MM.1S (cell line): ENCODE measurements at regions not wholly inside any gene's neighbourhood (a gene's known extent, or its start where the extent isn't known, plus 50 kb on each side); places are given as distances from the start of the nearest gene placed in this dataset.

Experiments
- DNase-seq: peaks from one replicate; pipeline ENCODE4 v3.0.0-alpha.2; 2015
- H2AFZ ChIP-seq: fragments of 300-600 bp; sonication (generic); 2 replicates; pipeline ENCODE4 v1.6.0; 2016; ENCODE audit warnings: antibody characterized with exemption, low read length
- H3F3A ChIP-seq: fragments of 300-600 bp; sonication (generic); 2 replicates; pipeline ENCODE4 v1.6.1; 2016; ENCODE audit warnings: mild to moderate bottlenecking, antibody characterized with exemption, low read length, moderate library complexity, mixed read lengths; ENCODE audit not compliant: insufficient read depth
- H3K27ac ChIP-seq: fragments of 300-600 bp; sonication (generic); 2 replicates; pipeline ENCODE4 v1.5.1; 2016; ENCODE audit warnings: mild to moderate bottlenecking, low read length
- H3K27me3 ChIP-seq: fragments of 300-600 bp; sonication (generic); replicated peaks from 2 replicates; pipeline ENCODE4 v1.6.0; 2016; ENCODE audit warnings: low read length; ENCODE audit not compliant: insufficient read depth
- H3K36me3 ChIP-seq: fragments of 300-600 bp; sonication (generic); replicated peaks from 2 replicates; pipeline ENCODE4 v1.6.1; 2016; ENCODE audit warnings: mild to moderate bottlenecking, low read length, mixed read lengths; ENCODE audit not compliant: insufficient read depth
- H3K4me1 ChIP-seq: fragments of 300-600 bp; sonication (generic); 2 replicates; pipeline ENCODE4 v1.6.1; 2016; ENCODE audit warnings: low read length, mixed read lengths
- H3K4me2 ChIP-seq: fragments of 300-600 bp; sonication (generic); 2 replicates; pipeline ENCODE4 v1.6.0; 2016; ENCODE audit warnings: low read depth, low read length
- H3K4me3 ChIP-seq: fragments of 300-600 bp; sonication (generic); 2 replicates; pipeline ENCODE4 v1.5.1; 2016; ENCODE audit warnings: low read length, mixed read lengths
- H3K79me2 ChIP-seq: fragments of 300-600 bp; sonication (generic); 2 replicates; pipeline ENCODE4 v1.6.1; 2016; ENCODE audit warnings: mixed run types, low read length, mixed read lengths
- H3K9ac ChIP-seq: fragments of 300-600 bp; sonication (generic); 2 replicates; pipeline ENCODE4 v1.6.1; 2016; ENCODE audit warnings: low read length, mixed read lengths
- H3K9me2 ChIP-seq: fragments of 300-600 bp; sonication (generic); replicated peaks from 2 replicates; pipeline ENCODE4 v1.6.1; 2016; ENCODE audit warnings: mild to moderate bottlenecking, low read length, mixed read lengths; ENCODE audit not compliant: insufficient read depth
- H3K9me3 ChIP-seq: fragments of 300-600 bp; sonication (generic); replicated peaks from 2 replicates; pipeline ENCODE4 v1.6.1; 2016; ENCODE audit warnings: mild to moderate bottlenecking, low read length, mixed read lengths; ENCODE audit not compliant: insufficient read depth
- H4K20me1 ChIP-seq: fragments of 300-600 bp; sonication (generic); 2 replicates; pipeline ENCODE4 v1.6.1; 2016; ENCODE audit warnings: mild to moderate bottlenecking, low read length, moderate library complexity, mixed read lengths; ENCODE audit not compliant: insufficient read depth
- EZH2 ChIP-seq: fragments of 300-600 bp; sonication (generic); optimal IDR thresholded peaks from 2 replicates; pipeline ENCODE3; 2017; ENCODE audit warnings: low read depth, mild to moderate bottlenecking, antibody characterized with exemption, low read length, mixed read lengths
- EZH2phosphoT487 ChIP-seq: fragments of 300-600 bp; sonication (generic); IDR thresholded peaks from 2 replicates; pipeline ENCODE4 v1.6.1; 2018; ENCODE audit warnings: antibody characterized with exemption, low read length
- TF ChIP-seq, protein P1 (sequence below): fragments of 300-600 bp; sonication (generic); IDR thresholded peaks from 2 replicates; pipeline ENCODE4 v1.5.1; 2016; ENCODE audit warnings: antibody characterized with exemption, low read length, mixed read lengths

DNA sequence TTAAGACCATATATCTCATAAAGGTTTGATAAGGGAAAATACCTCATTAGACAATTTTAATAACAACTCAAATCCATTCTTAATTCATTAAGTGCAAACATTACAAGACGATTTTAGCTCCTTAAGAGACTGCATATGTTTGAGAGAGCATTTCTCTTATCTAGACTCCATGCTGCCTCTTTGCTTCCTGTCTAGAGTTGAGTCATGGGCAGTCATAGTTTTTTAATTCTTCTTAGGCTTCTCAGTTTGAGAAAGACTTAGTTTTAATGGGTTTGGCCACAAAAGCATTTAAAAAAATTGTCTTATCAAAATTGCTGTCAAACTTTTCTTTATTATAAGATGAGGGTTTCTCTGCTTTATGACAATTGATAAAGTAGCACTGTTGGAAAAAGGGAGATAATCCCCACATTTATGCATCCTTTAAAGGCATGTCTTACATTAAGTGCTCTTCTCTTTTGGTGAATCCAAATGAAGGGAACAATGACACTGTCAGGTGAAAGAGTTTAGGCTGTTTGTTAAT, 713.4 kb downstream of the PCDH18 start:
- Histone ChIP-seq H3K27ac (no peak overlapping the region), H2AFZ (no peak overlapping the region), H3K4me3 (no peak overlapping the region), H3K4me1 (no peaks in the 10 kb centered on the region), H3K9me3 (no peaks in the 10 kb centered on the region), H3F3A (no peaks in the 10 kb centered on the region), H4K20me1 (no peaks in the 10 kb centered on the region), H3K79me2 (no peaks in the 10 kb centered on the region), H3K9me2 (no peaks in the 10 kb centered on the region), H3K27me3 (no peaks in the 10 kb centered on the region), H3K36me3 (no peaks in the 10 kb centered on the region), H3K9ac (no peak overlapping the region), H3K4me2 (no peak overlapping the region)
- TF ChIP-seq EZH2 (no peak), EZH2phosphoT487 (no peak)
- TF ChIP-seq, protein P1, sequence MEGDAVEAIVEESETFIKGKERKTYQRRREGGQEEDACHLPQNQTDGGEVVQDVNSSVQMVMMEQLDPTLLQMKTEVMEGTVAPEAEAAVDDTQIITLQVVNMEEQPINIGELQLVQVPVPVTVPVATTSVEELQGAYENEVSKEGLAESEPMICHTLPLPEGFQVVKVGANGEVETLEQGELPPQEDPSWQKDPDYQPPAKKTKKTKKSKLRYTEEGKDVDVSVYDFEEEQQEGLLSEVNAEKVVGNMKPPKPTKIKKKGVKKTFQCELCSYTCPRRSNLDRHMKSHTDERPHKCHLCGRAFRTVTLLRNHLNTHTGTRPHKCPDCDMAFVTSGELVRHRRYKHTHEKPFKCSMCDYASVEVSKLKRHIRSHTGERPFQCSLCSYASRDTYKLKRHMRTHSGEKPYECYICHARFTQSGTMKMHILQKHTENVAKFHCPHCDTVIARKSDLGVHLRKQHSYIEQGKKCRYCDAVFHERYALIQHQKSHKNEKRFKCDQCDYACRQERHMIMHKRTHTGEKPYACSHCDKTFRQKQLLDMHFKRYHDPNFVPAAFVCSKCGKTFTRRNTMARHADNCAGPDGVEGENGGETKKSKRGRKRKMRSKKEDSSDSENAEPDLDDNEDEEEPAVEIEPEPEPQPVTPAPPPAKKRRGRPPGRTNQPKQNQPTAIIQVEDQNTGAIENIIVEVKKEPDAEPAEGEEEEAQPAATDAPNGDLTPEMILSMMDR = no peak
- DNase-seq = no peak

DNA sequence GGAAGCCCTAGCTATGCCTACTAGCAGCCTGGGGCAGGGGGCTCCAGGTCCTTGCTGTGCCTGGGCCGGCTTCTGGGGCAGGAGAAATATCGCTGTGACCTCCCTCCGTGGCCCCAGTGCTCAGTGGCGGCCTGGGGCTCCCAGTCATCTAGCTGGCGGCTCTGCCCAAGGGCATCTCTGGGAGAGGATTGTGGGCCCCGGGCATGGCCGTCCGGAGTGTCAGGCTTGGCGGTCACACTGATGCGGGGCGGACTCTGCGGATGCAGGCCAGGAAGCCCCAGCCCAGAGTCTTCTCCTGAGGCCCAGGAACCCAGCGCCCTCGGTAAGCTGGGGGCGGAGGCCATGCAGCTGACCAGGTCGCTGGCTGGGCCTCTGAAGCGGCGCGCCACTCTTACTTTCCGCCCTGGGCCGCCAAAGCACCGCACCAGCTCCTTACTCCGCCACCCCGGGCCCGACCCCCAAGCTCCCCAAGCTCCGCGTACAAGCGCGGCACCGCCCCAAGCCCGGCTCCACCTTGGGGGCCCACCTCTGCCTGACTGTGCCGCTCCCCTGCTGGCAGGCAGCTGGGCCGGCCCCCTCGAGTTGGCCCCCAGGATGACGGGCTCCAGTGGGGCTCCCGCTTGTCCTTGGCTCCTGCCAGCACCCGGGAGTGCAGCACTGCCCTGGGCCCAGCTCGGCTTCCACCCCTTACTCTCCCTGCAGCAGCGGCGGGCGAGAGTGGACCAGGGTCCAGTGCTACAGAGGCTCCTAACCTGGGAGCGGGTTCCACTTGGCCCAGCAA, 720.0 kb downstream of the PCDH18 start:
- no peak for TF ChIP-seq EZH2
- TF ChIP-seq, protein P1 = no peak
- TF ChIP-seq EZH2phosphoT487 = no peak
- no peak overlapping the region for H2AFZ ChIP-seq
- no peak overlapping the region for H3K4me3 ChIP-seq
- no peaks in the 10 kb centered on the region for H3K9me3 ChIP-seq
- H3K79me2 ChIP-seq = no peaks in the 10 kb centered on the region
- no peaks in the 10 kb centered on the region for H3K27me3 ChIP-seq
- no peaks in the 10 kb centered on the region for H3K4me1 ChIP-seq
- no peak overlapping the region for H3K27ac ChIP-seq
- DNase-seq = no peak
- H3F3A ChIP-seq = no peaks in the 10 kb centered on the region
- H3K4me2 ChIP-seq = no peak overlapping the region
- no peak overlapping the region for H3K9ac ChIP-seq
- H3K9me2 ChIP-seq = no peaks in the 10 kb centered on the region
- H3K36me3 ChIP-seq = no peaks in the 10 kb centered on the region
- H4K20me1 ChIP-seq = no peaks in the 10 kb centered on the region

DNA sequence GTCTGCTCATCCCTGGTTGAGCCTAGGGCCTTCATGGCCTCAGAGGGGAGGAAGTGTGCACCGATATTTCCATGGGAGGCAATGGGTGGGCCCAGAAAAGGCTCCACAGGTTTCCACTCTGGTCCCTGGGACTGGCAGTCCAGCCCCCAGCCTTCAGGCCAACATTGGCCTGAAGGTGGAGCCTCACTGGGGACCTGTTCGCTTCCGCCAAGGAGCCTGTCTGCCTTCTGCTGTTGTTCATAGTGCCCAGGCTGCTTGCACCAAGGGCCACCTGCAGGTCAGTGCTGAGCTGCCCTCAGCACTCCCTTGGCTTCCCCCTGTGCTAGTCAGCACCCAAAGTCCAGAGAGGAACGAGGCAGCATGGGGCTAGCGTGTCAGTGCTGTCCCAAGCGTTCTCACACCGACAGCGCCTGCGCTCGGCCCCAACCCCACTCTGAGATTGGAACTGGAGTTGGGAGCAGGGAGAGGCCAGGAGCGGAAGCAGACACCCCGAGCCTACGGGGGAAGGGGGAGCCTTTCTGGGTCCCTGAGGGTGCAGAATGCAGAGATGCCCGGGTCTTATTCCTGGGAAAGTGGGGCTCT, 720.7 kb downstream of the PCDH18 start:
- H3F3A ChIP-seq = no peaks in the 10 kb centered on the region
- TF ChIP-seq, protein P1 = no peak
- TF ChIP-seq EZH2 = no peak
- no peak for TF ChIP-seq EZH2phosphoT487
- no peak overlapping the region for H3K4me3 ChIP-seq
- H3K79me2 ChIP-seq = no peaks in the 10 kb centered on the region
- no peaks in the 10 kb centered on the region for H3K4me1 ChIP-seq
- no peaks in the 10 kb centered on the region for H3K9me3 ChIP-seq
- no peak for DNase-seq
- no peaks in the 10 kb centered on the region for H3K36me3 ChIP-seq
- H3K9me2 ChIP-seq = no peaks in the 10 kb centered on the region
- H3K27me3 ChIP-seq = no peaks in the 10 kb centered on the region
- no peaks in the 10 kb centered on the region for H4K20me1 ChIP-seq
- H3K4me2 ChIP-seq = no peak overlapping the region
- no peak overlapping the region for H3K27ac ChIP-seq
- no peak overlapping the region for H2AFZ ChIP-seq
- no peak overlapping the region for H3K9ac ChIP-seq
